ENCODE measurements at regions not wholly inside any gene's neighbourhood (a gene's known extent, or its start where the extent isn't known, plus 50 kb on each side); places are given as distances from the start of the nearest gene placed in this dataset.

DNA sequence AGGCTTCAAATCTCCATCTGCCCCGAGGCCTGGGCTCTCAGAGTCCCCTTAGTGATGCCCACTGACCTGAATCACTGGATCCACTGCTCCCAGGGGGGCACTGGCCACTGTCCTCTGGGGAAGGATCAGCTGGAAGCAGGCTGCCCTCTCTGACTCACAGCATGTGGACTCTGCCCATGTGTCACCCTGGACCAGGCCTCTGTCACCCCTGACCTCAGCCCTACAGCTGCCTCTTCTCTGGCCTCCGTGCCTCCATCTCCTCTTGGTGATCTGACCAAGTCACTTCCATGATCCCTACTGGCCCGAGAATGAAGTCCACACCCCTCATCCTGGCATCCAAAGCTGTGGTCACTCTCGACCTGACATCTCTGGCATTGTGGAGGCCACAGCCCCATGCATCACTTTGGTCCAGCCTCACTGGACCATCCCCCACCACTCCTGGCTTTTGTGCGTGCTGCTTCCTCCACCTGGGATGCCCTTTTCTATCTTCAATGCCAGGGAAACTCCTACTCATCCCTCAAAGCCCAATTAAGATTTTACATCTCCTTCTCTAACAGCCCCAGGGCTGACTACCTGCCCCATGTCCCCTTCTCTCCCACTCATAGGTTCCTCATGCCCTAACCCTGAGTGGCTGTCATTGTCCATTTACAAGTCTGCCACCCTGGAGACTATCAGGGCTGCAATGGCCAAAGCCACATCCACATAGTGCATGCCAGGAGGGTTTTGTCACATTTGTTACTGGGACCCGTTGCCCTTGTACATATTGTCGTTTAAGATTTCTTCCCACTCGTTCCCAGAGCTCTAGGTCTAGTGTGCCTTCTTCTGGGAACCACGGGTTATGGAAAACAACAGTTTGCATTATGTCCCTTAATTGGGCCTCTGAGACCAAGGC lies 685.0 kb downstream of the MATN1 start:
- Histone ChIP-seq H3K79me2 (ENCODE audit: control insufficient read depth, insufficient read depth, low read length, unreplicated experiment) (no peaks in the 10 kb centered on the region), H3K27ac (ENCODE audit: low read depth, low read length) (no peak overlapping the region), H3K27me3 (ENCODE audit: insufficient read depth, low read length) (no peaks in the 10 kb centered on the region), H3K4me3 (ENCODE audit: low read depth, low read length) (no peak overlapping the region), H3K4me1 (ENCODE audit: control insufficient read depth, insufficient read depth, low read length, unreplicated experiment) (no peaks in the 10 kb centered on the region), H3K36me3 (ENCODE audit: insufficient read depth, low read length) (no peaks in the 10 kb centered on the region), H2AFZ (ENCODE audit: low read length, unreplicated experiment) (no peak overlapping the region)

DNA sequence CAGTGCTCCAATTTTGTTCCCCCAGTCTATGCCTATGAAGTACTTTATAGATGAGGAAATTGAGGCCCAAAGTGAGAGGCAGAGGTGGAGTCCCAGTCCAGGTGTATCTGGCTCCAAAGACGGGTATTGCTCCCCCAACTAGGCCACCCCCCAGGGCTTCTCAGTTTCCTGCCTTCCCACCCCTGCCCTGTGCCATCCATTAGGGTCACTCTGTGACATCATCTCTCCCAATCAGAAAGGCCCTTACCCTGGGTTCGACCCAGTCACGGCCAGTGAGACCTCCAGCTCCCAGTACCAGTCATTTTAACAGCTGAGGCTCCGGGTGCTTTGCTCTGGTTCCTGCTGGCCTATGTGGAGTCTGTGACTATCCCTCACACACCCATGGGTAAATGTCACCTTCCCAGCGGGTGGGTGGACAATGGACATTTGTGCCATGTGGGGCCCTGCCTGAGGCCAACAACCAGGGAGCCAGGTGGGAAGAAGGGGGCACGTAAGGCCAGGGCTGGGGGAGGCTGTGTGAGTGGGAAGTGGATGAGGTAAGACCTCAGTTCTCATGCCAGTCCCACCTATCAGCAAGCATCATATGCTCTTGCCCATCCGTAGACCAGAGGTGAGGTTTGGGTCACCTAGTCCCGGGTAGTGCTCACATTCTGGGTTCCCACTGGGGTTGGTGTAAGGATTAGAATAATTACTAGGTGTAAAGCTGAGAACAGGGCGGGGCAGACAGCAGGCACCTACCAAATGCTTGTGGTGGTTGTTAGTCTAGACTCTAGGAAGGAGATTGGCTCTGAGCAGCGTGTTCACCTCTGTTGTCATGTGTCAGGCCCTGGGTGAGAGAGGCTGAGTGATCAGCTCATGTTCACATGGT lies 685.9 kb downstream of the MATN1 start:
- H3K4me3 ChIP-seq (ENCODE audit: low read depth, low read length), result no peak overlapping the region

DNA sequence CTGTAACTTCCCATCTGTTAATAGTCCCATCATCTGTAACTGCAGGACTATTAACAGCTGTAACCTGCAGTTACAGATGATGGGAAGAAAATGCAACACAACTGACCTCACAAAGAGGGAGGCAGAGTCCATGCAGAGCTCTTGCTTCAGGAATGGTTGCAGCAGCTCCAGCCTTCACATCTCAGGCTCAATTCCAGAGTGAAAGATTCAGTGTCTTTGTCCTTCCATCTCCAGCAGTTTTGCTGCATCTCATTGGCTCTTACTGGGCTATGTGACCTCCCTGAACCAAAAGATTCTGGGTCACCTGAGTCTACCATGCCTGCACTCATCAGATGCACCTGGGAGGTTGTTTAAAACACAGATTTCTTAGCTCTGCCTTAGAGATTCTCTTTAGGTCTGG lies 686.7 kb downstream of the MATN1 start:
- Histone ChIP-seq H3K27ac (ENCODE audit: low read depth, low read length) (no peak overlapping the region), H2AFZ (ENCODE audit: low read length, unreplicated experiment) (no peak overlapping the region), H3K79me2 (ENCODE audit: control insufficient read depth, insufficient read depth, low read length, unreplicated experiment) (no peaks in the 10 kb centered on the region), H3K36me3 (ENCODE audit: insufficient read depth, low read length) (no peaks in the 10 kb centered on the region), H3K27me3 (ENCODE audit: insufficient read depth, low read length) (no peaks in the 10 kb centered on the region), H3K4me3 (ENCODE audit: low read depth, low read length) (no peak overlapping the region), H3K4me1 (ENCODE audit: control insufficient read depth, insufficient read depth, low read length, unreplicated experiment) (no peaks in the 10 kb centered on the region)

More for the DNA sequence above, 685.9 kb downstream of the MATN1 start:
- no peaks in the 10 kb centered on the region for H3K27me3 ChIP-seq (ENCODE audit: insufficient read depth, low read length)
- H3K79me2 ChIP-seq (ENCODE audit: control insufficient read depth, insufficient read depth, low read length, unreplicated experiment), result no peaks in the 10 kb centered on the region
- no peak overlapping the region for H2AFZ ChIP-seq (ENCODE audit: low read length, unreplicated experiment)
- H3K27ac ChIP-seq (ENCODE audit: low read depth, low read length), result no peak overlapping the region
- H3K36me3 ChIP-seq (ENCODE audit: insufficient read depth, low read length), result no peaks in the 10 kb centered on the region
- H3K4me1 ChIP-seq (ENCODE audit: control insufficient read depth, insufficient read depth, low read length, unreplicated experiment), result no peaks in the 10 kb centered on the region

DNA sequence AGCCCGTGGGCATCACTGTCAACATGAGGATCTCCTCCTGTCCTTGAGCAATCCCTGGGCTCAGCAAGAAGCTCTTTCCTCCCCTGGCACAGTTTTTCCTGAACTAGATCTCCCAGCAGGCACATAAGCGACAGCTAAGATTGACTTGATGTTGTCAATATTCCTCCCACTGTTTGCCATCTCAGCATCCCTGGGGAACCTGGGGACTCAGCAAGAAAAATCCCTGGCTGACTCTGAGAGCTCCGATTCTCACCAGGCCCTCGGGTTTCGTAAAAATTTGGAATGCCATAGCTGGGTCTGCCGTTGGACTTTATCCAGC lies 687.2 kb downstream of the MATN1 start:
- H2AFZ ChIP-seq (ENCODE audit: low read length, unreplicated experiment), result no peak overlapping the region
- H3K4me3 ChIP-seq (ENCODE audit: low read depth, low read length), result no peak overlapping the region
- no peaks in the 10 kb centered on the region for H3K27me3 ChIP-seq (ENCODE audit: insufficient read depth, low read length)
- no peaks in the 10 kb centered on the region for H3K79me2 ChIP-seq (ENCODE audit: control insufficient read depth, insufficient read depth, low read length, unreplicated experiment)
- no peak overlapping the region for H3K27ac ChIP-seq (ENCODE audit: low read depth, low read length)
- no peaks in the 10 kb centered on the region for H3K4me1 ChIP-seq (ENCODE audit: control insufficient read depth, insufficient read depth, low read length, unreplicated experiment)
- H3K36me3 ChIP-seq (ENCODE audit: insufficient read depth, low read length), result no peaks in the 10 kb centered on the region

DNA sequence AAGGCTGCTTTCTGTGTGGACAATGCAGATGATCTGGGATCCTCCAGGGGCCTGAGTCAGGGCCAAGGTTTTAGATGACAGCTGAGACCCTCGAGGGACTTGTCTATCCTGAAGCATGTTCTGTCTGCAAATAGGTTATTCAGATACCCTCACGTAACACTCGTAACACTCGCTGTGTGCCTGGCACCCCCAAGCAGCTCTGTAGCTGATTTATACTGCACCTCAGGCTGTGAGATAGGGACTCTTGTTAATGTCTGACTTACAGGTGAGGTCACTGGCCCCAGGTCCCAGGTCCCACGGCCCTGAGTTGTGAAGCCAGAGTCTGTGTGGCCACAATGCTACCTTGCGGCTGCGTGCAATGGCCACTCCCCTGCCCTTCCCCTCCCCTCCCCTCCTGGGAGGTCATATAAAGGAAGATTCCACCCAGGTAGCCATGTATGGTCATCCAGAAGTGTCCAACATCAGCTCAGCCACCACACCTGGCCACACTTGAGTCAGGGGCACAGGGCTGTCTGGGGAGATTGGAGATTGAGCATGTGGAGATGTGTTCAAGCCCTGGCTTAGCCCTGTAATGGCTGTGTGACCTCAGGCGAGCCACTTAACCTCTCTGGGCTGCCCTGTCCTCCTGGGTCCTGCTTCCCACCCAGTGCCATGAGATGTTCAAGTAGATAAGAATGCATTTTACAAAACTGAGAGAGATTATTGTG lies 687.7 kb downstream of the MATN1 start:
- Histone ChIP-seq H3K36me3 (ENCODE audit: insufficient read depth, low read length) (no peaks in the 10 kb centered on the region), H2AFZ (ENCODE audit: low read length, unreplicated experiment) (no peak overlapping the region)

DNA sequence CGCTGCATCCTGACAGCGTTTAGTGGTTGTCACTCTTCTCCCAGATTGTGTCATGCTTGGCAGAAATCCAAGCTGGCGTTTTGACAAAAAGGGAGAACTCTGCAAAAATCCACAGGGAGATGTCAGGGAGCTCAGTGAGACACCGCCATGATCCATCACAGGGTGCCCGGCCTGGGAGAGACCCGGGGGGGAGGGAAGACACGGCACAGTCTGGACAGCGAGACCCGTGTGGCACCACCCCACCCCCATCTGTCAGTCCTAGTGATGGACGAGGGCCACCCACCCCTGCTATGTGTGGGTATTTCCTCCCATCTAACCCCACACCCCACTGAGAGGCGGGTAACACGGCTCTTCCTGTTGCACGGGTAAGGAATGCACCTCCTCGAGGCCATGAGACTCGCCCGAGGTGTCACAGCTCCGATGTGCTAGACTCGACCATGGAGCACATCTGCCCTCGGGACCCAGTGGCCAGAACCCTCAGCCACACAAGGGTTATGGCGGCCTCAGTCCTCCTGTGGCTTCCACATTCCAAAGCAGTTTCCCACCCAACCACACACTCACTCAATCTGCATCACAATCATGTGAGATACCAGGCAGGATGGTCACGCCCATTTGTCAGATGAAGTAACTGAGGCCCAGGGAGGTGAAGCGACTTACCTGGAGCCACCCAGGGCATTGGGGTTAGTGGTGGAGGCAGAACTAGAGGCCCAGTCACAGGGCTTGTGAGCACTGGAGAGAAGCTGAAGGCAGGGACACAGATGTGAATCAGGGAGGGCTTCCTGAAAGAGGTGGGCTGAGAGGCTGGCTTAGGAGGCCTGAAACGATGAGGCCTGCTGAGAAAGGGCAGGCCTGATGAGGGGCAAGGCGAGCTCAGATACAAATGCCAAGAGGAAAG lies 688.5 kb downstream of the MATN1 start:
- Histone ChIP-seq H3K36me3 (ENCODE audit: insufficient read depth, low read length) (no peaks in the 10 kb centered on the region), H3K4me1 (ENCODE audit: control insufficient read depth, insufficient read depth, low read length, unreplicated experiment) (no peaks in the 10 kb centered on the region)

More for the DNA sequence above, 687.7 kb downstream of the MATN1 start:
- no peaks in the 10 kb centered on the region for H3K27me3 ChIP-seq (ENCODE audit: insufficient read depth, low read length)
- no peaks in the 10 kb centered on the region for H3K79me2 ChIP-seq (ENCODE audit: control insufficient read depth, insufficient read depth, low read length, unreplicated experiment)
- no peak overlapping the region for H3K4me3 ChIP-seq (ENCODE audit: low read depth, low read length)
- H3K4me1 ChIP-seq (ENCODE audit: control insufficient read depth, insufficient read depth, low read length, unreplicated experiment), result no peaks in the 10 kb centered on the region
- no peak overlapping the region for H3K27ac ChIP-seq (ENCODE audit: low read depth, low read length)

DNA sequence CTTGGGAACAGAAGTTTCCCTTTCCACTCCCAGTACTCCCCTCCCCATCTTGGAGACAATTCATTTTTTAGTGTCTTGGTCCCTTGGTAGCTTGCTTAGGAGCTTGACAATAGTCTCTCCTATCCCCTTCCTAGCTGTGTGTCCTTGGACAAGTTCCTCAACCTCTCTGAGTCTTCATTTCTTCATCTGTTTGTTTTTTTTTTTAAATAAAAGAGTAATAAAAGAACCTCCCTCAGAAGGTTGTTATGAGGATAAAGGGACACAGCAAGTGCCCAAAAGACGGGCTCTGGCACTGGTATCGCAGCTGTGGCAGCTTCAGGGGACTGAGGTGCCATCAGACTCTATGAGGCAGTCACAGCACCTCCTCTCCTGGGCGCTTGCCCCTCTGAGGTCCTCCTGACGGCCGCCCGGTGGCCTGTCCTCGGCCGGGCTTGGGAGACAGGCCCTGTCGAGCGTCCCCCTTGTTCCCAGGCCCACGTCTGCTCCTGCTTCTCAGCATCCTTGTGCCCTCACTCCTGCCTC lies 689.2 kb downstream of the MATN1 start:
- Histone ChIP-seq H3K36me3 (ENCODE audit: insufficient read depth, low read length) (no peaks in the 10 kb centered on the region), H2AFZ (ENCODE audit: low read length, unreplicated experiment) (no peak overlapping the region), H3K4me3 (ENCODE audit: low read depth, low read length) (no peak overlapping the region), H3K27ac (ENCODE audit: low read depth, low read length) (no peak overlapping the region), H3K79me2 (ENCODE audit: control insufficient read depth, insufficient read depth, low read length, unreplicated experiment) (no peaks in the 10 kb centered on the region), H3K4me1 (ENCODE audit: control insufficient read depth, insufficient read depth, low read length, unreplicated experiment) (no peaks in the 10 kb centered on the region), H3K27me3 (ENCODE audit: insufficient read depth, low read length) (no peaks in the 10 kb centered on the region)

More for the DNA sequence above, 688.5 kb downstream of the MATN1 start:
- Histone ChIP-seq H2AFZ (ENCODE audit: low read length, unreplicated experiment) (no peak overlapping the region), H3K27ac (ENCODE audit: low read depth, low read length) (no peak overlapping the region), H3K27me3 (ENCODE audit: insufficient read depth, low read length) (no peaks in the 10 kb centered on the region), H3K79me2 (ENCODE audit: control insufficient read depth, insufficient read depth, low read length, unreplicated experiment) (no peaks in the 10 kb centered on the region), H3K4me3 (ENCODE audit: low read depth, low read length) (no peak overlapping the region)

DNA sequence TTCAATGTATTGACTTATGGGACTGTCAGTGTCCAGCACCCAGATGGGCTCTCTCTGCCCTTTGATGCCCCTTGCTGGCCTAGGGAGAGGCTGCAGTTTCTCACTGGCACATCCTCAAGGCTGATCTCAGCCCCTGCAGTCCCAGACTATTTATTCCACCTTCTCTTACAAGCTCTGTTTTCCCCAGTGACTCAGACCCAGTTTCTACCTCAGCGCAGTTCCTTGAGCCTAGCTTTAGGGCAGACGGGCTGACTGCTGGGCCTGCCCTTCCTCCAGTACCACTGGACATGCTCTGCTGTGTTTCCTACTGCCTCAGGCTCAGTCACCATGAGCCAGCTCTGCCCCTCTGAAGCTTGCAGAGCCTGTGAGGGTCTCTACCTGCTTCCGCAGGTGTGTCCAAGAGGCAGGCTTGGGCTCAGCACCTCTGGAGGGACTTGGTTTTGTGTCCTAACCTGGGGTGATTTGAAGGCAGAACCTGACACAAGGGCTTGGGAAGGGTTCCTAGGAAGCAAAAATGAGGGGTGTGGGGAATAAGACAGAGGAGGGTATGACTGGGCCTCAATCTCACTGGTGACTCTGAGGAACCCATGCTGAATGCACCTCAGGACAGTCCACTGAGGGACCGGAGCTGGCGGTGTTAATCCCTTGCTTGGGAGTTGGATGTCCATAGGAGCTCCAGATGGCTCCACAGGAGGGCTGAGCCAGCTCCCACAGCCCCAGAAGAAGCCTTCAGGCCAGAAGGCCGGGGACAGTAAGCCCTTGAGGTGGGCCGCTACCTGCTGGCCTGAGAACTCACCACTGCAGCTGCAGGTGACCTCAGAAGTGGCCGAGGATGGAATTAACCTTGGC lies 689.9 kb downstream of the MATN1 start:
- Histone ChIP-seq H3K79me2 (ENCODE audit: control insufficient read depth, insufficient read depth, low read length, unreplicated experiment) (no peaks in the 10 kb centered on the region), H3K4me3 (ENCODE audit: low read depth, low read length) (no peak overlapping the region), H3K4me1 (ENCODE audit: control insufficient read depth, insufficient read depth, low read length, unreplicated experiment) (no peaks in the 10 kb centered on the region), H3K27ac (ENCODE audit: low read depth, low read length) (no peak overlapping the region), H2AFZ (ENCODE audit: low read length, unreplicated experiment) (no peak overlapping the region), H3K27me3 (ENCODE audit: insufficient read depth, low read length) (no peaks in the 10 kb centered on the region), H3K36me3 (ENCODE audit: insufficient read depth, low read length) (no peaks in the 10 kb centered on the region)

DNA sequence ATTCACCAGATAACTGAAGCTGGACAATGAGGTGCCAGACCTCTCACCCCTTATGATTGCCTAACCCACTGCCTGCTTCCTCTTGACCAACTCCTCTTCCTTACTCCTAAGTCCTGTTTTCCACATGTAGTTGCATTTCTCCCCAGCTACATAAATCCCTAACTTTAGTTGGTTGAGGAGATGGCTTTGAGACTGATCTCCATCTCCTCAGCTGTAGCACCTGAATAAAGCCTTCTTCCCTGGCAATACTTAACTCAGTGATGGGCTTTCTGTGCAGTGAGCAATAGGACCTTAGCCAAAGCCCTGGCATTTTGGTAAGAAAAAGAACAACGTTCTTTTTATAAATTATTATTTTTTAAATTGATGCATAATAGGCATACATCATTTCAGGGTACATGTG lies 691.1 kb downstream of the MATN1 start:
- H3K4me1 ChIP-seq (ENCODE audit: control insufficient read depth, insufficient read depth, low read length, unreplicated experiment), result no peaks in the 10 kb centered on the region
- no peaks in the 10 kb centered on the region for H3K79me2 ChIP-seq (ENCODE audit: control insufficient read depth, insufficient read depth, low read length, unreplicated experiment)
- H3K36me3 ChIP-seq (ENCODE audit: insufficient read depth, low read length), result no peaks in the 10 kb centered on the region
- H3K4me3 ChIP-seq (ENCODE audit: low read depth, low read length), result no peak overlapping the region
- no peaks in the 10 kb centered on the region for H3K27me3 ChIP-seq (ENCODE audit: insufficient read depth, low read length)
- no peak overlapping the region for H2AFZ ChIP-seq (ENCODE audit: low read length, unreplicated experiment)
- H3K27ac ChIP-seq (ENCODE audit: low read depth, low read length), result no peak overlapping the region

All from ACC112 (cell line).